GM23338 (cell line): ENCODE measurements at regions not wholly inside any gene's neighbourhood (a gene's known extent, or its start where the extent isn't known, plus 50 kb on each side); places are given as distances from the start of the nearest gene placed in this dataset.

Experiments
- ATAC-seq: fragments of 200-7000 bp; cut with Tn5 transposase; 3 replicates; pipeline ENCODE4 v1.9.1; 2020
- DNase-seq: peaks from one replicate; pipeline ENCODE4 v3.0.0-alpha.2; 2015; ENCODE audit warnings: low spot score
- H2AFZ ChIP-seq: fragments of 200-600 bp; sonication (generic); 2 replicates; pipeline ENCODE4 v1.8.0; 2016; ENCODE audit warnings: antibody characterized with exemption, mild to moderate bottlenecking, moderate library complexity
- H3F3A ChIP-seq: fragments of 200-600 bp; sonication (generic); replicated peaks from 2 replicates; pipeline ENCODE4 v1.8.0; 2017; ENCODE audit warnings: antibody characterized with exemption, mixed run types, low read depth
- H3K27ac ChIP-seq: fragments of 200-600 bp; sonication (generic); 2 replicates; pipeline ENCODE4 v1.6.1; 2016; ENCODE audit warnings: low read depth
- H3K27me3 ChIP-seq: fragments of 200-600 bp; sonication (generic); 2 replicates; pipeline ENCODE4 v1.8.0; 2016; ENCODE audit warnings: mild to moderate bottlenecking, mixed run types, moderate library complexity; ENCODE audit not compliant: insufficient read depth
- H3K36me3 ChIP-seq: fragments of 200-600 bp; sonication (generic); 2 replicates; pipeline ENCODE4 v1.8.0; 2016; ENCODE audit warnings: mild to moderate bottlenecking; ENCODE audit not compliant: insufficient read depth
- H3K4me1 ChIP-seq: fragments of 200-600 bp; sonication (generic); 2 replicates; pipeline ENCODE4 v1.8.0; 2016; ENCODE audit warnings: mild to moderate bottlenecking, moderate library complexity; ENCODE audit not compliant: insufficient read depth
- H3K4me2 ChIP-seq: fragments of 200-600 bp; sonication (generic); 2 replicates; pipeline ENCODE4 v1.7.1; 2017; ENCODE audit warnings: mixed run types
- H3K4me3 ChIP-seq: fragments of 200-600 bp; sonication (generic); 2 replicates; pipeline ENCODE4 v1.6.1; 2016; ENCODE audit warnings: mixed run types
- H3K79me2 ChIP-seq: fragments of 200-600 bp; sonication (generic); replicated peaks from 2 replicates; pipeline ENCODE4 v1.8.0; 2017; ENCODE audit warnings: mild to moderate bottlenecking; ENCODE audit not compliant: insufficient read depth
- H3K9me2 ChIP-seq: fragments of 200-600 bp; sonication (generic); 2 replicates; pipeline ENCODE4 v1.8.0; 2017; ENCODE audit not compliant: insufficient read depth
- H4K20me1 ChIP-seq: fragments of 200-600 bp; sonication (generic); replicated peaks from 2 replicates; pipeline ENCODE4 v1.8.0; 2017; ENCODE audit warnings: mild to moderate bottlenecking; ENCODE audit not compliant: insufficient read depth
- H3K27ac Mint-ChIP-seq: 2 replicates; pipeline ENCODE4 v1.8.0; 2020; ENCODE audit warnings: inconsistent platforms, mild to moderate bottlenecking, moderate library complexity, mixed read lengths
- H3K27me3 Mint-ChIP-seq: 3 replicates; pipeline ENCODE4 v1.8.0; 2022; ENCODE audit warnings: low read depth, mild to moderate bottlenecking, moderate library complexity, mixed read lengths, inconsistent platforms; ENCODE audit not compliant: insufficient read depth, poor library complexity
- H3K36me3 Mint-ChIP-seq: 3 replicates; pipeline ENCODE4 v1.8.0; 2021; ENCODE audit warnings: low read depth, mild to moderate bottlenecking, inconsistent platforms, moderate library complexity, mixed read lengths
- H3K4me1 Mint-ChIP-seq: 3 replicates; pipeline ENCODE4 v1.8.0; 2020; ENCODE audit warnings: mild to moderate bottlenecking, inconsistent platforms, mixed read lengths
- H3K4me3 Mint-ChIP-seq: 3 replicates; pipeline ENCODE4 v1.8.0; 2021; ENCODE audit warnings: moderate library complexity, mild to moderate bottlenecking, inconsistent platforms, mixed read lengths
- H3K9me3 Mint-ChIP-seq: 3 replicates; pipeline ENCODE4 v1.8.0; 2020; ENCODE audit warnings: moderate library complexity, mild to moderate bottlenecking, inconsistent platforms, mixed read lengths
- CREB1 ChIP-seq: fragments of 250-450 bp; sonication (Bioruptor Pico); IDR thresholded peaks from 2 replicates; pipeline ENCODE4 v1.5.0; 2020; ENCODE audit warnings: low read depth, mild to moderate bottlenecking, moderate library complexity
- EZH2phosphoT487 ChIP-seq: fragments of 200-600 bp; sonication (generic); IDR thresholded peaks from one replicate; pipeline ENCODE4 v1.8.1; 2018; ENCODE audit warnings: antibody characterized with exemption; ENCODE audit not compliant: unreplicated experiment
- JUNB ChIP-seq: IDR thresholded peaks from one replicate; pipeline ENCODE4 v1.6.1; 2016; ENCODE audit warnings: antibody characterized with exemption; ENCODE audit not compliant: unreplicated experiment
- POLR2AphosphoS5 ChIP-seq: IDR thresholded peaks from 2 replicates; pipeline ENCODE4 v1.6.1; 2016; ENCODE audit warnings: antibody characterized with exemption, low read depth
- STAT1 ChIP-seq: IDR thresholded peaks from one replicate; pipeline ENCODE4 v1.6.1; 2016; ENCODE audit warnings: antibody characterized with exemption; ENCODE audit not compliant: unreplicated experiment
- ZNF114 ChIP-seq: fragments of 250-450 bp; sonication (Bioruptor Pico); IDR thresholded peaks from 2 replicates; pipeline ENCODE4 v1.5.0; 2020; ENCODE audit warnings: mild to moderate bottlenecking, moderate library complexity
- ZNF331 ChIP-seq: fragments of 250-450 bp; sonication (Bioruptor Pico); IDR thresholded peaks from 2 replicates; pipeline ENCODE4 v1.5.0; 2020; ENCODE audit warnings: low read depth, mild to moderate bottlenecking, moderate library complexity
- TF ChIP-seq, protein P1 (sequence below): IDR thresholded peaks from one replicate; pipeline ENCODE4 v1.6.1; 2018; ENCODE audit warnings: antibody characterized with exemption; ENCODE audit not compliant: unreplicated experiment
- TF ChIP-seq, protein P2 (sequence below): fragments of 250-450 bp; sonication (Bioruptor Pico); IDR thresholded peaks from 2 replicates; pipeline ENCODE4 v1.5.0; 2020; ENCODE audit warnings: mild to moderate bottlenecking, moderate library complexity
- TF ChIP-seq, protein P3 (sequence below): IDR thresholded peaks from 2 replicates; pipeline ENCODE4 v1.6.1; 2016; ENCODE audit warnings: antibody characterized with exemption

DNA sequence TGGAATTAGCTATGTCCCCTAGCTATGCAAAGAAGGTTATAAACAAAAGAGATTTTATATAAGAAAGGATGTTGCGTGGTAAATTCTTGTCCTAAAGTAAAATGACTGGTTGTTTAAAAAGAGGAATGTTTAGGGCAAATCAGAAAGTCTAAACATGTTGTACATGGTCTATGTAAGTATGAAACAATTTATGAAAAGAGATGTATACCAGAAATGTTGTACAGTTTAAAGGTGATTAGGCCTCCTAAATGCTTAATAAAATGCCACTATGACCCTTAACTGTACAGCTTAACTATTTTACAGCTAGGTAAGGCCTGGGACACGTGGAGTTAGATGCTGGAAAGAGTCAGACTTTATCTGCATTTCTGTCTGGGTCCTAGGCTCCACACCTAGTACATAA is 775.9 kb upstream of the KLHL1 start (continued):
- TF ChIP-seq, protein P1, sequence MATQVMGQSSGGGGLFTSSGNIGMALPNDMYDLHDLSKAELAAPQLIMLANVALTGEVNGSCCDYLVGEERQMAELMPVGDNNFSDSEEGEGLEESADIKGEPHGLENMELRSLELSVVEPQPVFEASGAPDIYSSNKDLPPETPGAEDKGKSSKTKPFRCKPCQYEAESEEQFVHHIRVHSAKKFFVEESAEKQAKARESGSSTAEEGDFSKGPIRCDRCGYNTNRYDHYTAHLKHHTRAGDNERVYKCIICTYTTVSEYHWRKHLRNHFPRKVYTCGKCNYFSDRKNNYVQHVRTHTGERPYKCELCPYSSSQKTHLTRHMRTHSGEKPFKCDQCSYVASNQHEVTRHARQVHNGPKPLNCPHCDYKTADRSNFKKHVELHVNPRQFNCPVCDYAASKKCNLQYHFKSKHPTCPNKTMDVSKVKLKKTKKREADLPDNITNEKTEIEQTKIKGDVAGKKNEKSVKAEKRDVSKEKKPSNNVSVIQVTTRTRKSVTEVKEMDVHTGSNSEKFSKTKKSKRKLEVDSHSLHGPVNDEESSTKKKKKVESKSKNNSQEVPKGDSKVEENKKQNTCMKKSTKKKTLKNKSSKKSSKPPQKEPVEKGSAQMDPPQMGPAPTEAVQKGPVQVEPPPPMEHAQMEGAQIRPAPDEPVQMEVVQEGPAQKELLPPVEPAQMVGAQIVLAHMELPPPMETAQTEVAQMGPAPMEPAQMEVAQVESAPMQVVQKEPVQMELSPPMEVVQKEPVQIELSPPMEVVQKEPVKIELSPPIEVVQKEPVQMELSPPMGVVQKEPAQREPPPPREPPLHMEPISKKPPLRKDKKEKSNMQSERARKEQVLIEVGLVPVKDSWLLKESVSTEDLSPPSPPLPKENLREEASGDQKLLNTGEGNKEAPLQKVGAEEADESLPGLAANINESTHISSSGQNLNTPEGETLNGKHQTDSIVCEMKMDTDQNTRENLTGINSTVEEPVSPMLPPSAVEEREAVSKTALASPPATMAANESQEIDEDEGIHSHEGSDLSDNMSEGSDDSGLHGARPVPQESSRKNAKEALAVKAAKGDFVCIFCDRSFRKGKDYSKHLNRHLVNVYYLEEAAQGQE: no peak
- TF ChIP-seq STAT1: no peak

DNA sequence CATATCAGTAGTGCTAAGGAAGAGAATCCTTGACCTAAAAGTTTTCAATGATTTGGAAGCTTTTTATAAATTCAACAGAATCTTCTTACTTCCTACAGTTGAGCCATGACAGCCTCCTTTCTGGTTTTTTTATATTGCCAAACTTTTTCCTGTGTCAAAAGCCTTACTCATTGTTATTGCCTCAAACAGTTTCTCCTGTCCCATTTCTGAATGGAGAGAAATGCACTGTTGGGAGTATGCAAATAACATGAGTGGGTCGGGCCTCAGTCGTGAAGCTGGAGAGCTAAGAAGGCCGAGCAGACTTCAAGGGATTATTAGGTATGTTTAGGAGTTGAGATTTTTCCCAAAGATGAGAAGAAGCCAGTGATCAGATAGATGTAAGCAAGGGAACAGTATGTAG is 766.4 kb upstream of the KLHL1 start:
- Histone ChIP-seq H3K4me1 (no peaks in the 10 kb centered on the region), H3K4me3 (no peak overlapping the region), H3K9me2 (no peaks in the 10 kb centered on the region), H2AFZ (no peak overlapping the region), H3F3A (no peaks in the 10 kb centered on the region), H4K20me1 (no peaks in the 10 kb centered on the region), H3K4me2 (no peak overlapping the region), H3K36me3 (no peaks in the 10 kb centered on the region), H3K27ac (no peak overlapping the region), H3K79me2 (no peaks in the 10 kb centered on the region), H3K27me3 (no peaks in the 10 kb centered on the region)
- Mint-ChIP-seq H3K4me1 (no peaks in the 10 kb centered on the region), H3K27ac (no peak overlapping the region), H3K36me3 (no peaks in the 10 kb centered on the region), H3K9me3 (peaks cover 2% of the 10 kb centered on the region; the same call in 1 of the 3 replicates), H3K27me3 (peaks cover 2% of the 10 kb centered on the region), H3K4me3 (no peak overlapping the region)
- ATAC-seq (no peak), DNase-seq (no peak)
- no peak for TF ChIP-seq ZNF331 (CRISPR knock-in tag)
- TF ChIP-seq POLR2AphosphoS5: no peak
- no peak for TF ChIP-seq JUNB
- no peak for TF ChIP-seq STAT1
- TF ChIP-seq ZNF114 (CRISPR knock-in tag): no peak
- TF ChIP-seq CREB1 (CRISPR knock-in tag): no peak
- TF ChIP-seq, protein P2, sequence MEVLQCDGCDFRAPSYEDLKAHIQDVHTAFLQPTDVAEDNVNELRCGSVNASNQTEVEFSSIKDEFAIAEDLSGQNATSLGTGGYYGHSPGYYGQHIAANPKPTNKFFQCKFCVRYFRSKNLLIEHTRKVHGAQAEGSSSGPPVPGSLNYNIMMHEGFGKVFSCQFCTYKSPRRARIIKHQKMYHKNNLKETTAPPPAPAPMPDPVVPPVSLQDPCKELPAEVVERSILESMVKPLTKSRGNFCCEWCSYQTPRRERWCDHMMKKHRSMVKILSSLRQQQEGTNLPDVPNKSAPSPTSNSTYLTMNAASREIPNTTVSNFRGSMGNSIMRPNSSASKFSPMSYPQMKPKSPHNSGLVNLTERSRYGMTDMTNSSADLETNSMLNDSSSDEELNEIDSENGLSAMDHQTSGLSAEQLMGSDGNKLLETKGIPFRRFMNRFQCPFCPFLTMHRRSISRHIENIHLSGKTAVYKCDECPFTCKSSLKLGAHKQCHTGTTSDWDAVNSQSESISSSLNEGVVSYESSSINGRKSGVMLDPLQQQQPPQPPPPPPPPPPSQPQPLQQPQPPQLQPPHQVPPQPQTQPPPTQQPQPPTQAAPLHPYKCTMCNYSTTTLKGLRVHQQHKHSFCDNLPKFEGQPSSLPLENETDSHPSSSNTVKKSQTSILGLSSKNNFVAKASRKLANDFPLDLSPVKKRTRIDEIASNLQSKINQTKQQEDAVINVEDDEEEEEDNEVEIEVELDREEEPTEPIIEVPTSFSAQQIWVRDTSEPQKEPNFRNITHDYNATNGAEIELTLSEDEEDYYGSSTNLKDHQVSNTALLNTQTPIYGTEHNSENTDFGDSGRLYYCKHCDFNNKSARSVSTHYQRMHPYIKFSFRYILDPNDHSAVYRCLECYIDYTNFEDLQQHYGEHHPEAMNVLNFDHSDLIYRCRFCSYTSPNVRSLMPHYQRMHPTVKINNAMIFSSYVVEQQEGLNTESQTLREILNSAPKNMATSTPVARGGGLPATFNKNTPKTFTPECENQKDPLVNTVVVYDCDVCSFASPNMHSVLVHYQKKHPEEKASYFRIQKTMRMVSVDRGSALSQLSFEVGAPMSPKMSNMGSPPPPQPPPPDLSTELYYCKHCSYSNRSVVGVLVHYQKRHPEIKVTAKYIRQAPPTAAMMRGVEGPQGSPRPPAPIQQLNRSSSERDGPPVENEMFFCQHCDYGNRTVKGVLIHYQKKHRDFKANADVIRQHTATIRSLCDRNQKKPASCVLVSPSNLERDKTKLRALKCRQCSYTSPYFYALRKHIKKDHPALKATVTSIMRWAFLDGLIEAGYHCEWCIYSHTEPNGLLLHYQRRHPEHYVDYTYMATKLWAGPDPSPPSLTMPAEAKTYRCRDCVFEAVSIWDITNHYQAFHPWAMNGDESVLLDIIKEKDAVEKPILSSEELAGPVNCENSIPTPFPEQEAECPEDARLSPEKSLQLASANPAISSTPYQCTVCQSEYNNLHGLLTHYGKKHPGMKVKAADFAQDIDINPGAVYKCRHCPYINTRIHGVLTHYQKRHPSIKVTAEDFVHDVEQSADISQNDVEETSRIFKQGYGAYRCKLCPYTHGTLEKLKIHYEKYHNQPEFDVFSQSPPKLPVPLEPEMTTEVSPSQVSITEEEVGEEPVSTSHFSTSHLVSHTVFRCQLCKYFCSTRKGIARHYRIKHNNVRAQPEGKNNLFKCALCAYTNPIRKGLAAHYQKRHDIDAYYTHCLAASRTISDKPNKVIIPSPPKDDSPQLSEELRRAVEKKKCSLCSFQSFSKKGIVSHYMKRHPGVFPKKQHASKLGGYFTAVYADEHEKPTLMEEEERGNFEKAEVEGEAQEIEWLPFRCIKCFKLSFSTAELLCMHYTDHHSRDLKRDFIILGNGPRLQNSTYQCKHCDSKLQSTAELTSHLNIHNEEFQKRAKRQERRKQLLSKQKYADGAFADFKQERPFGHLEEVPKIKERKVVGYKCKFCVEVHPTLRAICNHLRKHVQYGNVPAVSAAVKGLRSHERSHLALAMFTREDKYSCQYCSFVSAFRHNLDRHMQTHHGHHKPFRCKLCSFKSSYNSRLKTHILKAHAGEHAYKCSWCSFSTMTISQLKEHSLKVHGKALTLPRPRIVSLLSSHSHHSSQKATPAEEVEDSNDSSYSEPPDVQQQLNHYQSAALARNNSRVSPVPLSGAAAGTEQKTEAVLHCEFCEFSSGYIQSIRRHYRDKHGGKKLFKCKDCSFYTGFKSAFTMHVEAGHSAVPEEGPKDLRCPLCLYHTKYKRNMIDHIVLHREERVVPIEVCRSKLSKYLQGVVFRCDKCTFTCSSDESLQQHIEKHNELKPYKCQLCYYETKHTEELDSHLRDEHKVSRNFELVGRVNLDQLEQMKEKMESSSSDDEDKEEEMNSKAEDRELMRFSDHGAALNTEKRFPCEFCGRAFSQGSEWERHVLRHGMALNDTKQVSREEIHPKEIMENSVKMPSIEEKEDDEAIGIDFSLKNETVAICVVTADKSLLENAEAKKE: no peak
- no peak for TF ChIP-seq EZH2phosphoT487
- TF ChIP-seq, protein P1: no peak
- TF ChIP-seq, protein P3, sequence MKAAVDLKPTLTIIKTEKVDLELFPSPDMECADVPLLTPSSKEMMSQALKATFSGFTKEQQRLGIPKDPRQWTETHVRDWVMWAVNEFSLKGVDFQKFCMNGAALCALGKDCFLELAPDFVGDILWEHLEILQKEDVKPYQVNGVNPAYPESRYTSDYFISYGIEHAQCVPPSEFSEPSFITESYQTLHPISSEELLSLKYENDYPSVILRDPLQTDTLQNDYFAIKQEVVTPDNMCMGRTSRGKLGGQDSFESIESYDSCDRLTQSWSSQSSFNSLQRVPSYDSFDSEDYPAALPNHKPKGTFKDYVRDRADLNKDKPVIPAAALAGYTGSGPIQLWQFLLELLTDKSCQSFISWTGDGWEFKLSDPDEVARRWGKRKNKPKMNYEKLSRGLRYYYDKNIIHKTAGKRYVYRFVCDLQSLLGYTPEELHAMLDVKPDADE: no peak
